ENCODE measurements at regions not wholly inside any gene's neighbourhood (a gene's known extent, or its start where the extent isn't known, plus 50 kb on each side); places are given as distances from the start of the nearest gene placed in this dataset.

GRCh38 chr15:70556151-70556741 is 207.1 kb downstream of the UACA start:
- DNase-seq (ENCODE audit: low spot score) = no peak

- no peak for DNase-seq (ENCODE audit: low spot score)
These were observed 207.6 kb downstream of the UACA start for GRCh38 chr15:70555713-70556112.

GRCh38 chr15:70547846-70548487 is 215.4 kb downstream of the UACA start:
- DNase-seq (ENCODE audit: low spot score) = no peak

GRCh38 chr15:70545526-70545925 is 217.8 kb downstream of the UACA start:
- no peak for DNase-seq (ENCODE audit: low spot score)

GRCh38 chr15:70541511-70541910 is 221.8 kb downstream of the UACA start:
- no peak for DNase-seq (ENCODE audit: low spot score)

GRCh38 chr15:70539912-70540530 is 223.3 kb downstream of the UACA start:
- DNase-seq (ENCODE audit: low spot score) = no peak

GRCh38 chr15:70539409-70539808 is 223.9 kb downstream of the UACA start:
- no peak for DNase-seq (ENCODE audit: low spot score)

GRCh38 chr15:70538278-70538677 is 225.1 kb downstream of the UACA start:
- no peak for DNase-seq (ENCODE audit: low spot score)

- no peak for DNase-seq (ENCODE audit: low spot score)
These were observed 227.4 kb downstream of the UACA start for GRCh38 chr15:70535955-70536338.

- no peak for DNase-seq (ENCODE audit: low spot score)
These were observed 228.0 kb downstream of the UACA start for GRCh38 chr15:70535071-70535954.

- DNase-seq (ENCODE audit: low spot score) = no peak
These were observed 229.2 kb downstream of the UACA start for GRCh38 chr15:70533931-70534742.

GRCh38 chr15:70532531-70533186 is 230.7 kb downstream of the UACA start:
- DNase-seq (ENCODE audit: low spot score) = no peak

- DNase-seq (ENCODE audit: low spot score) = no peak
These were observed 231.8 kb downstream of the UACA start for GRCh38 chr15:70531576-70531975.

GRCh38 chr15:70530906-70531305 is 232.5 kb downstream of the UACA start:
- no peak for DNase-seq (ENCODE audit: low spot score)

- no peak for DNase-seq (ENCODE audit: low spot score)
These were observed 232.9 kb downstream of the UACA start for GRCh38 chr15:70530503-70530902.

- no peak for DNase-seq (ENCODE audit: low spot score)
These were observed 233.3 kb downstream of the UACA start for GRCh38 chr15:70530017-70530499.

GRCh38 chr15:70528816-70529215 is 234.5 kb downstream of the UACA start:
- no peak for DNase-seq (ENCODE audit: low spot score)

- DNase-seq (ENCODE audit: low spot score) = peak; percentile 86
These were observed 235.1 kb downstream of the UACA start for GRCh38 chr15:70528270-70528706.

- DNase-seq (ENCODE audit: low spot score) = no peak
These were observed 236.4 kb downstream of the UACA start for GRCh38 chr15:70526974-70527325.

GRCh38 chr15:70526221-70526973 is 237.0 kb downstream of the UACA start:
- DNase-seq (ENCODE audit: low spot score) = no peak

Data from NAMALWA (cell line).